ENCODE measurements at regions not wholly inside any gene's neighbourhood (a gene's known extent, or its start where the extent isn't known, plus 50 kb on each side); places are given as distances from the start of the nearest gene placed in this dataset.
"Not testable (repeated sequence)": the region's sequence is repeated elsewhere in the genome, so short reads cannot be mapped to it uniquely, and the experiment has no call there.

DNA sequence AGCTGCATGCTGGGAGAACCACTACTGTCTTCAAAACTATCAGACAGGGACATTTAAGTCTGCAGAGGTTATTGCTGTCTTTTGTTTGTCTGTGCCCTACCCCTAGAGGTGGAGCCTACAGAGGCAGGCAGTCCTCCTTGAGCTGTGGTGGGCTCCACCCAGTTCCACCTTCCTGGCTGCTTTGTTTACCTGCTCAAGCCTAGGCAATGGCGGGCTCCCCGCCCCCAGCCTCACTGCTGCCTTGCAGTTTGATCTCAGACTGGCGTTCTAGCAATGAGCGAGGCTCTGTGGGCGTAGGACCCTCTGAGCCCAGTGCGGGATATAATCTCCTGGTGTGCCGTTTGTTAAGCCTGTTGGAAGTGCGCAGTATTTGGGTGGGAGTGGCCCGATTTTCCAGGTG lies 93.7 kb upstream of the ATF7IP2 start:
- TF ChIP-seq, protein P1, sequence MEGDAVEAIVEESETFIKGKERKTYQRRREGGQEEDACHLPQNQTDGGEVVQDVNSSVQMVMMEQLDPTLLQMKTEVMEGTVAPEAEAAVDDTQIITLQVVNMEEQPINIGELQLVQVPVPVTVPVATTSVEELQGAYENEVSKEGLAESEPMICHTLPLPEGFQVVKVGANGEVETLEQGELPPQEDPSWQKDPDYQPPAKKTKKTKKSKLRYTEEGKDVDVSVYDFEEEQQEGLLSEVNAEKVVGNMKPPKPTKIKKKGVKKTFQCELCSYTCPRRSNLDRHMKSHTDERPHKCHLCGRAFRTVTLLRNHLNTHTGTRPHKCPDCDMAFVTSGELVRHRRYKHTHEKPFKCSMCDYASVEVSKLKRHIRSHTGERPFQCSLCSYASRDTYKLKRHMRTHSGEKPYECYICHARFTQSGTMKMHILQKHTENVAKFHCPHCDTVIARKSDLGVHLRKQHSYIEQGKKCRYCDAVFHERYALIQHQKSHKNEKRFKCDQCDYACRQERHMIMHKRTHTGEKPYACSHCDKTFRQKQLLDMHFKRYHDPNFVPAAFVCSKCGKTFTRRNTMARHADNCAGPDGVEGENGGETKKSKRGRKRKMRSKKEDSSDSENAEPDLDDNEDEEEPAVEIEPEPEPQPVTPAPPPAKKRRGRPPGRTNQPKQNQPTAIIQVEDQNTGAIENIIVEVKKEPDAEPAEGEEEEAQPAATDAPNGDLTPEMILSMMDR (IDR thresholded peaks at IDR 0.05): not testable (repeated sequence)
- not testable (repeated sequence) for TF ChIP-seq POLR2A, EP300, POLR2AphosphoS5 (IDR thresholded peaks at IDR 0.05)
